ENCODE measurements at regions not wholly inside any gene's neighbourhood (a gene's known extent, or its start where the extent isn't known, plus 50 kb on each side); places are given as distances from the start of the nearest gene placed in this dataset.

DNA sequence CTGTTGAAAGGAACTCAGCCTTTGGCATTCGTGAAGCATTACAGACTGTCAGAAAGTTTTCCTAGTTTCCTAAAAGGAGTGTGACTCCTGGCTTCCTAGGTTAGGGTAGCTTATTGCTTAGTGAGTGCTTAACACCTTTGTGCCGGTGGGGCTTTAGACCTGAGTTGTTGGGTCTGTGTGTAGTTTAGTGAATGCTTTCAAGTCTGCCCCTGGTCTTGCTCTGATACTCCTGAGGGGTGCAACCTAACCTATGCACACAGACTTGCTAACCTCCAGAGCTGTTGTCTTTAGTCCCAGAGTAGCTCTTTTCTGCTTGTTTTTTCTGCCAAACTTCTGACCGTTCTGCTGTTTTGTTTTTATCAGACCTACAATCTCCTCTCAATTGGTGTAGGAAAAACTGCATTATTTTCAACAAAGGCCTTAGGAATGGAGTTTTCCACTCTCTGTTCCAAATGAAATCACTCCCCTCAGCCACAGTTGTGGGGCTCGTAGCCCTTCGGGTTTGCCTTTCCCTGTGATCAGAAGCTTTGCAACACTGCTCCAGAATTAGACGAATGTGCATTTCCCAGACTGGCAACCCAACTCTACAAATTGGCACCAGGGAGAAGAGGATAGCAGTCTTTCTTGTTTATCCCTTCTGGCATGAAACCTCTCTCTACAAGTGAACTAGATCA, 1399.1 kb upstream of the PCDH7 start:
- TF ChIP-seq CTCF (IDR thresholded peaks at IDR 0.05) (no peak), POLR2A (IDR thresholded peaks at IDR 0.05) (no peak)
